ENCODE measurements at regions not wholly inside any gene's neighbourhood (a gene's known extent, or its start where the extent isn't known, plus 50 kb on each side); places are given as distances from the start of the nearest gene placed in this dataset.

- DNase-seq (ENCODE audit: low read depth, low spot score), result no peak
- no peak for TF ChIP-seq CTCF (IDR thresholded peaks at IDR 0.05; ENCODE audit: low read depth, low read length)
- H3K9me3 ChIP-seq (ENCODE audit: control insufficient read depth, insufficient read depth, low read length), result no peaks in the 10 kb centered on the region
- H3K4me3 ChIP-seq (ENCODE audit: low read depth, low read length), result no peak overlapping the region
- no peak overlapping the region for H3K27ac ChIP-seq (ENCODE audit: low read depth, low read length)
- H3K27me3 ChIP-seq (ENCODE audit: control insufficient read depth, insufficient read depth, low read length), result no peaks in the 10 kb centered on the region
- CTCF ChIA-PET, result no interaction called here
- POLR2A ChIA-PET, result no interaction called here
Observed at GRCh38 chr3:86645756-86646155, 345.2 kb downstream of the VGLL3 start.

- Histone ChIP-seq H3K4me3 (ENCODE audit: low read depth, low read length) (no peak overlapping the region), H3K27me3 (ENCODE audit: control insufficient read depth, insufficient read depth, low read length) (no peaks in the 10 kb centered on the region), H3K27ac (ENCODE audit: low read depth, low read length) (no peak overlapping the region), H3K9me3 (ENCODE audit: control insufficient read depth, insufficient read depth, low read length) (no peaks in the 10 kb centered on the region)
- POLR2A ChIA-PET, result no interaction called here
- DNase-seq (ENCODE audit: low read depth, low spot score), result no peak
- TF ChIP-seq CTCF (IDR thresholded peaks at IDR 0.05; ENCODE audit: low read depth, low read length), result no peak
- CTCF ChIA-PET, result no interaction called here
Observed at GRCh38 chr3:86634361-86634760, 356.6 kb downstream of the VGLL3 start.

GRCh38 chr3:86629511-86629910, 361.4 kb downstream of the VGLL3 start:
- H3K27ac ChIP-seq (ENCODE audit: low read depth, low read length), result no peak overlapping the region
- POLR2A ChIA-PET, result no interaction called here
- H3K9me3 ChIP-seq (ENCODE audit: control insufficient read depth, insufficient read depth, low read length), result no peaks in the 10 kb centered on the region
- no peak overlapping the region for H3K4me3 ChIP-seq (ENCODE audit: low read depth, low read length)
- CTCF ChIA-PET, result no interaction called here
- H3K27me3 ChIP-seq (ENCODE audit: control insufficient read depth, insufficient read depth, low read length), result no peaks in the 10 kb centered on the region
- DNase-seq (ENCODE audit: low read depth, low spot score), result no peak
- TF ChIP-seq CTCF (IDR thresholded peaks at IDR 0.05; ENCODE audit: low read depth, low read length), result no peak

GRCh38 chr3:86624192-86624591, 366.8 kb downstream of the VGLL3 start:
- no peak for TF ChIP-seq CTCF (IDR thresholded peaks at IDR 0.05; ENCODE audit: low read depth, low read length)
- ChIA-PET CTCF (no interaction called here), POLR2A (no interaction called here)
- no peak for DNase-seq (ENCODE audit: low read depth, low spot score)
- Histone ChIP-seq H3K9me3 (ENCODE audit: control insufficient read depth, insufficient read depth, low read length) (no peaks in the 10 kb centered on the region), H3K27me3 (ENCODE audit: control insufficient read depth, insufficient read depth, low read length) (no peaks in the 10 kb centered on the region), H3K27ac (ENCODE audit: low read depth, low read length) (no peak overlapping the region), H3K4me3 (ENCODE audit: low read depth, low read length) (no peak overlapping the region)

- H3K27ac ChIP-seq (ENCODE audit: low read depth, low read length), result no peak overlapping the region
- CTCF ChIA-PET, result no interaction called here
- no peak for DNase-seq (ENCODE audit: low read depth, low spot score)
- no peak overlapping the region for H3K4me3 ChIP-seq (ENCODE audit: low read depth, low read length)
- POLR2A ChIA-PET, result no interaction called here
- TF ChIP-seq CTCF (IDR thresholded peaks at IDR 0.05; ENCODE audit: low read depth, low read length), result no peak
- no peaks in the 10 kb centered on the region for H3K27me3 ChIP-seq (ENCODE audit: control insufficient read depth, insufficient read depth, low read length)
- H3K9me3 ChIP-seq (ENCODE audit: control insufficient read depth, insufficient read depth, low read length), result no peaks in the 10 kb centered on the region; the same call in 1 of the 2 replicates
Observed at GRCh38 chr3:86618706-86619105, 372.2 kb downstream of the VGLL3 start.

Measured in AG04450 (cell line).